ENCODE measurements at regions not wholly inside any gene's neighbourhood (a gene's known extent, or its start where the extent isn't known, plus 50 kb on each side); places are given as distances from the start of the nearest gene placed in this dataset.
A peak's percentile ranks its signal among the peaks of the same experiment; 100 is the strongest.

- Mint-ChIP-seq H3K27ac (no peak overlapping the region), H3K9me3 (no peaks in the 10 kb centered on the region), H3K4me3 (no peak overlapping the region), H3K4me1 (peaks cover 9 to 10% (median 9%) of the 10 kb centered on the region in 3 donors), H3K27me3 (no peaks in the 10 kb centered on the region), H3K36me3 (no peaks in the 10 kb centered on the region)
These were observed 143.1 kb downstream of the FAM161A start for GRCh38 chr2:61710711-61711110.

GRCh38 chr2:61707984-61708852 lies 145.6 kb downstream of the FAM161A start:
- H3K36me3 Mint-ChIP-seq: no peaks in the 10 kb centered on the region
- H3K4me3 Mint-ChIP-seq: peak overlapping the region in 1 of 4 donors; percentile 18
- no peaks in the 10 kb centered on the region for H3K27me3 Mint-ChIP-seq
- no peaks in the 10 kb centered on the region for H3K9me3 Mint-ChIP-seq
- H3K27ac Mint-ChIP-seq: peak overlapping the region in 2 of 3 donors; percentile 14 to 68
- peaks cover 9 to 10% (median 10%) of the 10 kb centered on the region in 3 donors for H3K4me1 Mint-ChIP-seq

- Mint-ChIP-seq H3K9me3 (no peaks in the 10 kb centered on the region), H3K27ac (no peak overlapping the region), H3K27me3 (no peaks in the 10 kb centered on the region), H3K36me3 (peaks cover 2% of the 10 kb centered on the region), H3K4me1 (peaks cover 9 to 10% (median 10%) of the 10 kb centered on the region in 3 donors), H3K4me3 (no peak overlapping the region)
These were observed 148.2 kb downstream of the FAM161A start for GRCh38 chr2:61705625-61706024.

- no peaks in the 10 kb centered on the region for H3K9me3 Mint-ChIP-seq
- no peak overlapping the region for H3K4me3 Mint-ChIP-seq
- H3K27ac Mint-ChIP-seq: peak overlapping the region in 1 of 3 donors; percentile 8
- H3K27me3 Mint-ChIP-seq: no peaks in the 10 kb centered on the region
- H3K36me3 Mint-ChIP-seq: peaks cover 2% of the 10 kb centered on the region
- H3K4me1 Mint-ChIP-seq: peaks cover 9 to 10% (median 10%) of the 10 kb centered on the region in 3 donors
These were observed 149.5 kb downstream of the FAM161A start for GRCh38 chr2:61704364-61704763.

- Mint-ChIP-seq H3K27ac (no peak overlapping the region), H3K4me1 (peaks cover 0 to 2% (median 0%) of the 10 kb centered on the region in 3 donors), H3K27me3 (no peaks in the 10 kb centered on the region), H3K36me3 (peaks cover 2% of the 10 kb centered on the region), H3K9me3 (no peaks in the 10 kb centered on the region), H3K4me3 (no peak overlapping the region)
These were observed 151.8 kb downstream of the FAM161A start for GRCh38 chr2:61702088-61702467.

- Mint-ChIP-seq H3K36me3 (peaks cover 2% of the 10 kb centered on the region), H3K9me3 (no peaks in the 10 kb centered on the region), H3K4me1 (peaks cover 0 to 2% (median 0%) of the 10 kb centered on the region in 3 donors), H3K4me3 (no peak overlapping the region), H3K27me3 (no peaks in the 10 kb centered on the region), H3K27ac (no peak overlapping the region)
These were observed 153.4 kb downstream of the FAM161A start for GRCh38 chr2:61700464-61700863.

DNA sequence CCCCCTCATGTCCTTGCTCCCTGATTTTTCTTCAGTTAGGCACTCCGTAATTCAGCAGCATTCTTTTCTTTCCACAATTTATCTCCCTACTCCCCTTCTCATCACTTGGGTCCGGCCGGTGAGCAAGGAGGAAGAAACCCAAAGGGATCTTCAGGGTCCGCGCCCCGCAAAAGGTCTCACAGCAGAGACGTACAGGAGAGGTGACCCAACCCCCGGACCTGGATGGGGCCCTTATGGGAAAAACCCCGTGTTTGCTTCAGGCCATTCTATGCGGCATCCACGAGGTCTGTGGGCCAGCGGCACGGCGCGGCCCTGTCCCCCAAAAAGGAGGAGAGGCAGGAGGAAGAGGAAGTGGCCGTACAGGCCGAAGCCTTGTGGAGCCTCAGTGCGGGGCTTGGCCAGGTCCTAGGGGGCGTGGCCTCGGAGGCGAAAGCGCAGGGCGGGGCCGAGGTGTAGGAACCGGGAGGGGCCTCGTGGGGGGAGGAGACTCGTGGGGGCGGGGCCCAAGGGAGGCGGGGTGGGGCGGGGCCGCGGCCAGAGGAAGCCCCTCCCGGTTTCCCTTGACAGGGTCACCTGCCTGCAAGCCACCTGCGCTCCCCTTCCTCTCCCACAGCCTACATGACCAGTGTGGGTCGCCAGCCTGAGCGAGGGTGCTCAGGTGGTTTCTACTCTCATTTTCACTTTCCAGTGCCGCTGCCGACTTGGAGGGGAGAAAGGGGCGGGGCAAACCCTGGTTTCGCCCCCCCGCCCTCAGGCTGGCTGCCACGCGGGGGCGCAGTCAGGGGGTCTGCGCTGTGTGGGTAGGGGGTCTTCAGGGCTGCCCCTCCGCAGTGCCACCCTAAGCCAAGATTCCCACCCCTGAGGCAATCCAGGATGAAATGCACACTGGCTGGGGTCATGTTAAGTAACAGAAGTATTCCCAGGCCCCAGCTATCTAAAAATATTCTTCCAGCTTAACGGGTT lies 156.4 kb upstream of the XPO1 start:
- Mint-ChIP-seq H3K4me1 (peaks cover 6 to 12% (median 8%) of the 10 kb centered on the region in 3 donors), H3K27ac (peak overlapping the region; percentile 73 to 97 (median 83)), H3K9me3 (no peaks in the 10 kb centered on the region), H3K27me3 (no peaks in the 10 kb centered on the region), H3K4me3 (peak overlapping the region; percentile 84 to 96 (median 90)), H3K36me3 (no peaks in the 10 kb centered on the region)

DNA sequence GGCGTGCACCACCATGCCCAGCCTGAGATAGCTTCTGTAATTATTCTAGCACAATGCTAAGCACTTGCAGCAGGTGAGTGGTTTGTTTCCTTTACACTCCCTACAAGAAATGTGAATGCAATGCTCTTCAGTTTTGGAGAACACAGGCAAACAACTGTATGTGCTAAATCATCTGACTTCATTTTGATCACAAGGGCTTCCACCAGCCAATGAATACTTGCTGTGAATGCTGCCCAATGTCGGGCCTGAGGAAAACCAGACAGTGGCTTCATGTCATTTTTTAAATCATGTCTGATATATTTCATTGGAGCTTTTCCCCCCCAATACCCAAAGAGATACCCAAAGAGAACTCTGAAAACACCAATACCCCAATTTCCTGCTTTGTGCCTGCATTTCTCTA lies 155.6 kb upstream of the XPO1 start:
- peak overlapping the region; percentile 84 to 96 (median 90) for H3K4me3 Mint-ChIP-seq
- H3K4me1 Mint-ChIP-seq: peaks cover 6 to 12% (median 8%) of the 10 kb centered on the region in 3 donors
- peak overlapping the region in 2 of 3 donors; percentile 73 to 97 for H3K27ac Mint-ChIP-seq
- no peaks in the 10 kb centered on the region for H3K27me3 Mint-ChIP-seq
- H3K36me3 Mint-ChIP-seq: no peaks in the 10 kb centered on the region
- H3K9me3 Mint-ChIP-seq: no peaks in the 10 kb centered on the region

DNA sequence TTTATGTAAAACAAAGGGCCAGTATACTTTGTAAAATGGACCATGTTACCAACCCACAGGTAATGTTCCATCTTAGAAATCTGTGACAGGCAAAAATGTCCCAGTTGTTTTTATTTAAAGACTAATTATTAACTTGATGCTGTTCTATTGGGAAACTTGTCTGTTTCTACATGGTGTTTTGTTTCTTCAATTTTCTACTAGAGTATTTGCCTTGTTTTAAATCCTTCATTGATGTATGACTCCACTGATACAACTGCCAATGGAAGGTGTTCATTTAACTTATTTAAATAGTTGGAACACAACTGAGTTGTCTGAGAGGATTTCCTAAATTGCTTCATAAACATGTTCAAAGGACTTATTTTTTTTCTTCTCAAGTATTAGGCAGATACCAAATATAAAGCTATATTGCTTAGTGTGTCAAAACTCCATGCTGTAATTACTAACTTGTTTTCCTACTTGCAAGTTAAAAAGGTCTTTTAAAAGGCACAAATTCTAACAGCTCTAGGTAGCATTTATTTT lies 152.0 kb upstream of the XPO1 start:
- Mint-ChIP-seq H3K27me3 (no peaks in the 10 kb centered on the region), H3K9me3 (peaks cover 0 to 1% (median 0%) of the 10 kb centered on the region in 3 donors), H3K36me3 (no peaks in the 10 kb centered on the region), H3K27ac (no peak overlapping the region), H3K4me1 (peaks cover 6 to 12% (median 8%) of the 10 kb centered on the region in 3 donors), H3K4me3 (no peak overlapping the region)

GRCh38 chr2:61689568-61689967 lies 151.4 kb upstream of the XPO1 start:
- H3K36me3 Mint-ChIP-seq: no peaks in the 10 kb centered on the region
- peaks cover 0 to 1% (median 0%) of the 10 kb centered on the region in 3 donors for H3K9me3 Mint-ChIP-seq
- peaks cover 6 to 8% (median 8%) of the 10 kb centered on the region in 3 donors for H3K4me1 Mint-ChIP-seq
- no peaks in the 10 kb centered on the region for H3K27me3 Mint-ChIP-seq
- H3K27ac Mint-ChIP-seq: no peak overlapping the region
- no peak overlapping the region for H3K4me3 Mint-ChIP-seq

DNA sequence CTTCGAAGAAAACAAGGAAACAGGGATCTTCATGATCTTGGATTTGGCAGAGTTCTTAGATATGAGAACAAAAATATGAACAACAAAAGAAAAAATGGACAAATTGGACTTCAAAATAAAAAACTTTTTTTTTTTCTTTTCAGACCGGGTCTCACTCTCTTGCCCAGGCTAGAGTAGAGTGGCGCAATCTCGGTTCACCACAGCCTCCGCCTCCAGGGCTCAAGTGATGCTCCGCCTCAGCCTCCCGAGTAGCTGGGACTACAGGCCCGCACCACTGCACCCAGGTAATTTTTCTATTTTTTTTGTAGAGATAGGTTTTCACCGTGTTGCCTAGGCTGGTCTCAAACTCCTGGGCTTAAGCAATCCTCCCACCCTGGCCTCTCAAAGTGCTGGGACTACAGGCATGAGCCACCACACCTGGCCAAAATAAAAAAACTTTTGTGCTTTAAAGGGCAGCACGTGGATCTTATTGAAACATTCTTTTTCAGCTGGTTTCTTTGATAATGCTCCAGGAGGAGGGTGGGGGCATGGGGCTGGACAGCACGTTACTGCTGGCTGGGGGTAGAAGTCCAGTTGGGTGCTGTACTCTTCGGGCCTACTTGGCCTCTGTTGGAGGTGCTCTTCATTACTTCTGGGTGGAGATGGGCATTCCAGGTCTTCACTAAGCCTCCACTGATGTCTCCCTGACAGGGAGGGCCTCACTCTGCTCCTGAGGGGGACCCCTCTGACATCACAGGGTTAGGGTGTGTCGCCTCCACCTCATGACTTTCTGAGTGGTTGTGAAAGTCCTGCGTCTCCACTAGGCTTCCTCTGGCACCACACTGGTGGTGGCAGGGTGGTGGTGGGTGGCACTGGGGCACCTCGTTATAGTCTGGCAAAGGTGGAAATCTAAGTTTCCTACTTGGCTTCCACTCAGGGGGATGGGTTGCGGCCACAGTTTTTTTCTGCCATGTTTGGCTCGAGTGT lies 150.5 kb upstream of the XPO1 start:
- no peak overlapping the region for H3K4me3 Mint-ChIP-seq
- no peak overlapping the region for H3K27ac Mint-ChIP-seq
- no peaks in the 10 kb centered on the region for H3K4me1 Mint-ChIP-seq
- H3K9me3 Mint-ChIP-seq: peaks cover 0 to 1% (median 0%) of the 10 kb centered on the region in 3 donors
- peaks cover 4% of the 10 kb centered on the region for H3K27me3 Mint-ChIP-seq
- H3K36me3 Mint-ChIP-seq: no peaks in the 10 kb centered on the region

DNA sequence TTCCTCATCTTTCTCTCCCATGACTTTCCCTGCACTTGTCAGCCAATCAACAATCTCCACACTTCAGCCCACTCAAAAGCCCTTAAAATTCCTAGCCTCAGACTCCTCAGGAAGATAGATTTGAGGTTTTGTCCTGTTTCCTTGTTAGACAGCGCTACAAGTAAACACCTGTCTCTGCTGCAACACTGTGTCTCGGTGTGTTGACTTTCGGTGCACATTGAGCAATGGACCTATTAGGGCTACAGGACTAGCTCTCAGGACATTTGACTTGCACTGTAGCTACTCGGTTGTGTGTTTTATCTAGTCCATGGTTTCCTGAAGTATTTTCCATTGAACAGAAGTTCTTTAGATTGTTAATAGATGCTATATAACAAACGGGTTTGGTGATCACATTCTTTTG lies 140.9 kb upstream of the XPO1 start:
- H3K27ac Mint-ChIP-seq: no peak overlapping the region
- H3K4me1 Mint-ChIP-seq: no peaks in the 10 kb centered on the region
- H3K27me3 Mint-ChIP-seq: peaks cover 3% of the 10 kb centered on the region
- peaks cover 7 to 23% (median 15%) of the 10 kb centered on the region in 3 donors for H3K9me3 Mint-ChIP-seq
- peaks cover 10% of the 10 kb centered on the region for H3K36me3 Mint-ChIP-seq
- no peak overlapping the region for H3K4me3 Mint-ChIP-seq

DNA sequence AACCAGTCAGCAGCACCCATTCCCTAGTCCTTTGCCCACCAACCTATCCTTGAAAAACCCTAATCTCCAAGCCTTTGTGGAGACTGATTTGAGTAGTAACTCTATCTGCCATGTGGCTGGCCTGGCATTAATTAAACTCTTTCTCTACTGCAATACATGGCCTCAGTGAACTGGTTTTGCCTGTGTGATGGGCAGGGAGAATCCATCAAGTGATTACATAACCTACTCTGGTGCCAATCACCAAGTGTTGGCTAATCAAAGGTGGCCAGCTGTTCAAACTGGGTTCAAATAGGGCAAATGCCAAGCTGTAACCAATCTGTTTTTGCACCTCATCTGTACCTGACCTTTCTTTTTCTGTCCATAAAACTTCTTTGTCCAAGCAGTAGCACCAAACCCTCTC lies 139.8 kb upstream of the XPO1 start:
- Mint-ChIP-seq H3K27ac (no peak overlapping the region), H3K27me3 (no peaks in the 10 kb centered on the region), H3K36me3 (peaks cover 10% of the 10 kb centered on the region), H3K4me1 (no peaks in the 10 kb centered on the region), H3K4me3 (no peak overlapping the region), H3K9me3 (peaks cover 7 to 25% (median 19%) of the 10 kb centered on the region in 3 donors)

DNA sequence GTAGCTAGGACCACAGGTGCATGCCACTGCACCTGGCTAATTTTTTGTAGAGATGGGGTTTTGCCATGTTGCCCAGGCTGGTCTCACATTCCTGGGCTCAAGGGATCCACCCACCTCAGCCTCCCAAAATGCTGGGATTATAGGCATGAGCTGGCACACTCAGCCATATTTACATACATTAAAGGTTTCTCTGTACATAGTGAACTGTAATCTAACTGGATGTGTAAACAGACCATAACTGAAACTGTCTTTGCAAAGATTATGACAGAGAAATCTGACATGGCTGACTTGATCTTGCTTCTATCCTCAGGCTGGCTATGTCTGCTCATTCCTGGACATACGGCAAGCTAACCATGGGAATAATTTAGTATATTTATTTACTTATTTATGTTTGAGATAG lies 139.2 kb upstream of the XPO1 start:
- Mint-ChIP-seq H3K9me3 (peaks cover 7 to 25% (median 19%) of the 10 kb centered on the region in 3 donors), H3K4me3 (no peak overlapping the region)

More for the DNA sequence above, 139.2 kb upstream of the XPO1 start:
- Mint-ChIP-seq H3K36me3 (peaks cover 10% of the 10 kb centered on the region), H3K27ac (no peak overlapping the region), H3K27me3 (no peaks in the 10 kb centered on the region), H3K4me1 (no peaks in the 10 kb centered on the region)

Data from IgD-negative memory B cell (primary cell).